NCI-H2171 treated with DMSO at 0.1 percent for 48 hours (cell line): ENCODE measurements at regions not wholly inside any gene's neighbourhood (a gene's known extent, or its start where the extent isn't known, plus 50 kb on each side); places are given as distances from the start of the nearest gene placed in this dataset.
"Not testable (repeated sequence)": the region's sequence is repeated elsewhere in the genome, so short reads cannot be mapped to it uniquely, and the experiment has no call there.

Experiments
- DNase-seq: peaks from one replicate; lab custom pipeline; 2025; lab: John Stamatoyannopoulos, UW

DNA sequence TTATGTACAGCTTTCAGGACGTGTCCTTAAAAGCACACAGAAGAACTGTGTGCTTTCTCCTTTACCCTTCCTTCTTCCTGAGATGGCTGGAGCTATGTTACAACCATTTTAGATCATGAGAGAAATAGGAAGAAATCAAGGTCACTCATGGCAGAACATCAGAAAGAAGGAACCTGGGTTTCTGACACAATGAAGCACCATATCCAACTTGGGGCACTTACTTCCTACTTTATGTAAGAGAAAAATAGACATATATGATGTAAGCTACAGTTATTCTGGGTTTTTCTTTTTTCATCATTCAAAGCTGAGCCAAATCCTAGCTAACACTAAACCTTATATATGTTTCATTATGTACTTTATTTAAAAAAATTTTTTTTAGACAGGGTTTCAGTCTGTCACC lies 79.5 kb downstream of the FAM161A start:
- no peak for DNase-seq

- DNase-seq, result no peak
Measured at GRCh38 chr2:61771904-61772845, 81.7 kb downstream of the FAM161A start.

DNA sequence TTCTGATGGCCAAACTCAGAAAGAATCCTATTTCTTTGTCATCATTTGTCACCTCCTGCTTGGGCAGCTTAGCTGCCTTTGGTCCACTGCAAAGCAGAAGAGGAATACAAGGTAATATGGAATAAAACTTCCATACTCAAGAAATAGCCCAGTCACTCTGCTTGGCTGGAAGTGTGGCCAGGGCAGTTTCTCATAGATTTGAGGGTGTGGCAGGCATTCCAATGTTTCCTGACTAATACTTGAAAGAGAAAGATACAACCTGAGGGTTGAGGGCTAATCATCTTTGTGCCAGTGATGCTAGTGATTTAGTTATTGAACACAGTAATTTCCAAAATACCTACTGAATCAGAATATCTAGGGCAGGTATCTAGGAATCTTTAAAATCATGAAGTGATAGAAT lies 83.1 kb downstream of the FAM161A start:
- no peak for DNase-seq

GRCh38 chr2:61770298-61770697 lies 83.6 kb downstream of the FAM161A start:
- no peak for DNase-seq

GRCh38 chr2:61769093-61769675 lies 84.7 kb downstream of the FAM161A start:
- no peak for DNase-seq

GRCh38 chr2:61764035-61764800 lies 89.6 kb downstream of the FAM161A start:
- peak; percentile 99 for DNase-seq

- peak; percentile 93 for DNase-seq
Measured at GRCh38 chr2:61763605-61764034, 90.2 kb downstream of the FAM161A start.

GRCh38 chr2:61762292-61762691 lies 91.6 kb downstream of the FAM161A start:
- no peak for DNase-seq

- no peak for DNase-seq
Measured at GRCh38 chr2:61759718-61760117, 94.1 kb downstream of the FAM161A start.

DNA sequence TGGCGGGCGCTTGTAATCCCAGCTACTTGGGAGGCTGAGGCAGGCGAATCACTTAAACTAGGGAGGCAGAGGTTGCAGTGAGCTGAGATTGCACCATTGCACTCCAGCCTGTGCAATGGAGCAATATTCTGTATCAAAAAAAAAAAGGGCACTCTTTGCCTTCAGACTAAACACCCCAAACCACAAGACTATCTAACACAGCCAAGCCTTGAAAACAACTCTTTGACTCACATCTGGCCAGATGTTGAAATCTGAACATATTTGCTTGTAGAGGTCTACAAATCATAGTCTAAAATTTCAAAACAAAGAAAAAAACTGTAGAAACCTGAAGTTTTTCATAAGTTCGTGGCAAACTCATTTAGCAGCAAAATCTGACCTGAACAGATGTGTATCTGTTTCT lies 94.9 kb downstream of the FAM161A start:
- DNase-seq, result no peak

GRCh38 chr2:61758159-61758558 lies 95.7 kb downstream of the FAM161A start:
- DNase-seq, result no peak

GRCh38 chr2:61753512-61753911 lies 100.3 kb downstream of the FAM161A start:
- DNase-seq, result no peak

DNA sequence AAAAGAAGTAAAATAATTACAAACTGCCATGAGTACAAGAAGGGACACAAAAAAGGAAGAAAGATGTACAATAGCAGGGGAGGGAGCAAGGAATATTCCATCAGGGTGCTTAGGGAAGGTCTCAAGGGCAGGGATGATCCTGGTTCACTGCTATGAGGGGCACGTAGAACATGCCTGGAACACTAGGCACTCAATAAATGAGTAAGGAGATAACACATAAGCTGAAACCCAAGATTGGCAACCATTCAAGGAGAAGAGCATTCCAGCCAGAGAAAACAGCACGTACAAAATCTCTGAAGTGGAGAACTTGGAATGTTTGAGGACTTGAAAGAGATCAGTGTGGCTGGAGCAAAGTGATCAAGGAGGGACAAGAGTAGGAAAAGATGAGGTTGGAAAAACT lies 103.2 kb downstream of the FAM161A start:
- DNase-seq, result no peak

DNA sequence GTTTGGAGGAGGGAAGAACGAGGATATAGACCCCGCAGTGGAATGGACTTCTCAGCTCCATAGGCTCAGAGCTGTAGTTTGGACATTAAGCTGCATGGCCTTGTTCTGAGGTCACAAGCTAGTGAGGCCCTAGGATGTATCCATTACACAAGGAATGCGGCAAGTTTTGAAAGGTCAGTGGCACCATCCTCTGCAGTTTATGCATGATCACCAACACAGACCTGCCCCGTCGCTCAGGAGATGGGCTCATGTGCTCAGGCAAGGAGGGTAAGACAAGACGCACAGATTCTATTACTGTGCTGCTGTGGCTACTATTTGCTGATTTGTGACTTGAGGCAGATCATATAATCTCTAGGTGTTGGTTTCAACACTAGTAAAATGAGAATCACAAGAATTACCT lies 110.9 kb downstream of the FAM161A start:
- DNase-seq, result no peak

DNA sequence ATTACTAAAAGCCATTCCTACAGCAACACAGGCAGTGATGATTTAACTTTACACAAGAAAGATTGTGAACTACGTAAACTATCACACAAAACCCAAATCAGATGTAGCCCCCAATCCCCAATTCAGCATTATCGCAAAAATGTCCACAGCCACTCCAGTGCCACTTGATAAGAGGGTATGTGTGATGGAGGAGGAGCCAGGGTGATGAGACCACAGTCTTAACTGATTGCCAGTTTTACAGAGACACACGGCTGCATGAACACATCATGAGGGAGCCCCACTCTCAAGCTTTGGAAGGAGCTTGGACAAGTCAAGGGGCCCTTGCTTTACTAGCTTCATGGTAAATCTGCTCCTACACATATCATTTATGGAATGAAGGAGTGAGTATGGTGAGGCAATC lies 116.0 kb downstream of the FAM161A start:
- DNase-seq, result no peak

GRCh38 chr2:61736953-61737352 lies 116.9 kb downstream of the FAM161A start:
- no peak for DNase-seq

DNA sequence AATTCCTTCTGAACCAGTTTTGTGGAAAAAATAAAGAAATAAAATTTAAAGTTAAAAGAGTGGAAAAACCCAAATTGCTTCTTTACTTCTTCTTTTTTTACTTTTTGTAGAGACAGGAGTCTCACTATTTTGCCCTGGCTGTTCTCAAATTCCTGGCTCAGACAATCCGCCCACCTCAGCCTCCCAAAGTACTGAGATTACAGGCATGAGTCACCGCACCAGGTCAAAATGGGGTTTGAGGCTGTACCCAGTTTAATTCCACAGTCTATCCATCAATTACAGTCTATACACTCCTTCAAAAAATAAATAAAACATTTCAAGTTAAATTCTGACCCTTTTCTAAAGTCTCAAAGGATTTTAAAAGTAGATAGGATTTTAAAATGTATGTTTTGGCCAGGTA lies 120.3 kb downstream of the FAM161A start:
- DNase-seq, result no peak

GRCh38 chr2:61732787-61733186 lies 121.1 kb downstream of the FAM161A start:
- DNase-seq, result no peak

DNA sequence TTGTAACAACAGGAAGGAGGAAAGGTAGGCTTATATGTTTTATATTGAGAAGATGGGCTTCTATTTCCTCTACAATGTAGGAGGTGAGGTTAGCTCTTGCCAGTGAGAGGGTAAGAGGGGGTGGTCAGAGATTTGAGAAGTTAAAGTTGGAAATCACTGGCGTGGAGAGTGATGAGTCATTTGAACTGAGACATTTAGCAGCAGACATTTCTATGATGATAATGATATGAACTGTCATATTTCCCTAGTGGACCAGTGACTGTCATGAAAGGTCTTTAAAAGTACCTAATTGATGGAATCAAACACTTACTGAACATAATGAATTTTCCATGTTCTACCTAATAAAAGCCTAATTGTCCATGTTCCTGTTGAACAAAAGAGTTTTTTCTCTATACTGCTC lies 126.1 kb downstream of the FAM161A start:
- no peak for DNase-seq

GRCh38 chr2:61726456-61727209 lies 127.2 kb downstream of the FAM161A start:
- DNase-seq, result no peak

GRCh38 chr2:61723364-61723763 lies 130.5 kb downstream of the FAM161A start:
- DNase-seq, result not testable (repeated sequence)

GRCh38 chr2:61722800-61723199 lies 131.1 kb downstream of the FAM161A start:
- no peak for DNase-seq
